ENCODE measurements at regions not wholly inside any gene's neighbourhood (a gene's known extent, or its start where the extent isn't known, plus 50 kb on each side); places are given as distances from the start of the nearest gene placed in this dataset.

- 65 to 78% methylated on average over 1 of the region's 1 CpG for WGBS, 2 donors
- H3K9me3 ChIP-seq, result no peaks in the 10 kb centered on the region
- H3K4me3 ChIP-seq, result no peak overlapping the region
- TF ChIP-seq POLR2A (IDR thresholded peaks at IDR 0.05), result no peak
- TF ChIP-seq, protein P1, sequence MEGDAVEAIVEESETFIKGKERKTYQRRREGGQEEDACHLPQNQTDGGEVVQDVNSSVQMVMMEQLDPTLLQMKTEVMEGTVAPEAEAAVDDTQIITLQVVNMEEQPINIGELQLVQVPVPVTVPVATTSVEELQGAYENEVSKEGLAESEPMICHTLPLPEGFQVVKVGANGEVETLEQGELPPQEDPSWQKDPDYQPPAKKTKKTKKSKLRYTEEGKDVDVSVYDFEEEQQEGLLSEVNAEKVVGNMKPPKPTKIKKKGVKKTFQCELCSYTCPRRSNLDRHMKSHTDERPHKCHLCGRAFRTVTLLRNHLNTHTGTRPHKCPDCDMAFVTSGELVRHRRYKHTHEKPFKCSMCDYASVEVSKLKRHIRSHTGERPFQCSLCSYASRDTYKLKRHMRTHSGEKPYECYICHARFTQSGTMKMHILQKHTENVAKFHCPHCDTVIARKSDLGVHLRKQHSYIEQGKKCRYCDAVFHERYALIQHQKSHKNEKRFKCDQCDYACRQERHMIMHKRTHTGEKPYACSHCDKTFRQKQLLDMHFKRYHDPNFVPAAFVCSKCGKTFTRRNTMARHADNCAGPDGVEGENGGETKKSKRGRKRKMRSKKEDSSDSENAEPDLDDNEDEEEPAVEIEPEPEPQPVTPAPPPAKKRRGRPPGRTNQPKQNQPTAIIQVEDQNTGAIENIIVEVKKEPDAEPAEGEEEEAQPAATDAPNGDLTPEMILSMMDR (IDR thresholded peaks at IDR 0.05), result no peak
- no peaks in the 10 kb centered on the region for H3K4me1 ChIP-seq
- no peaks in the 10 kb centered on the region for H3K27me3 ChIP-seq
- intact Hi-C loops (cut with DNase I), result no loop called here
- no peak overlapping the region for H3K27ac ChIP-seq
- no peaks in the 10 kb centered on the region for H3K36me3 ChIP-seq
- no peak for DNase-seq
These were observed 261.9 kb upstream of the ADGRL3 start for GRCh38 chr4:60938181-60938580.

DNA sequence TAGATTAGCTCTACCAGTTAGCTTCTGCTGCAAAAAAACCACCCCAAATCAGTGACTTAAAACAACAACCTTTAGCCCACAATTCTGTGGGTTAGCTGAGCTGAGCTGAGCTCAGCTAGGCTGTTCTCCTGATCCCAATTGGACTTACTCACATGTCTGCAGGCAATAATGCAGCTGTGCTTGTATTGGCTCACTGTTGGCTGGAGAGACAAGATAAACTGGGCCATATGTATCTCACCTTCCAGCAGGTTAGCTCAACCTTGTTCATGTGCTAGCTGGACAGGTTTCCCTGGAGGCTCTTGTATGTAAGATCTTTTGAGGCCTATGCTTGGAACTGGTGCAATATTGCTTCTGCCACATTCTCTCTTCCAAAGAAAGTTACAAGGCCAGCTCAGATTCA lies 261.5 kb upstream of the ADGRL3 start:
- H3K36me3 ChIP-seq, result no peaks in the 10 kb centered on the region
- no peak for DNase-seq
- H3K4me3 ChIP-seq, result no peak overlapping the region
- H3K4me1 ChIP-seq, result no peaks in the 10 kb centered on the region
- TF ChIP-seq POLR2A (IDR thresholded peaks at IDR 0.05), result no peak
- TF ChIP-seq, protein P1 (IDR thresholded peaks at IDR 0.05), result no peak
- intact Hi-C loops (cut with DNase I), result no loop called here
- H3K27me3 ChIP-seq, result no peaks in the 10 kb centered on the region
- no peaks in the 10 kb centered on the region for H3K9me3 ChIP-seq
- H3K27ac ChIP-seq, result no peak overlapping the region

GRCh38 chr4:60944060-60944459 lies 256.1 kb upstream of the ADGRL3 start:
- intact Hi-C loops (cut with DNase I), result no loop called here
- DNase-seq, result no peak
- peaks cover 0 to 3% (median 0%) of the 10 kb centered on the region in 3 donors for H3K9me3 ChIP-seq
- no peak overlapping the region for H3K4me3 ChIP-seq
- WGBS, 2 donors, result 57 to 59% methylated on average over 1 of the region's 1 CpG
- no peaks in the 10 kb centered on the region for H3K27me3 ChIP-seq
- H3K27ac ChIP-seq, result no peak overlapping the region
- H3K4me1 ChIP-seq, result no peaks in the 10 kb centered on the region
- no peaks in the 10 kb centered on the region for H3K36me3 ChIP-seq
- no peak for TF ChIP-seq POLR2A (IDR thresholded peaks at IDR 0.05)
- TF ChIP-seq, protein P1 (IDR thresholded peaks at IDR 0.05), result no peak

GRCh38 chr4:60945641-60946040 lies 254.5 kb upstream of the ADGRL3 start:
- Histone ChIP-seq H3K9me3 (peaks cover 0 to 3% (median 0%) of the 10 kb centered on the region in 3 donors), H3K27ac (no peak overlapping the region), H3K4me3 (no peak overlapping the region), H3K4me1 (no peaks in the 10 kb centered on the region), H3K27me3 (no peaks in the 10 kb centered on the region), H3K36me3 (no peaks in the 10 kb centered on the region)
- TF ChIP-seq, protein P1 (IDR thresholded peaks at IDR 0.05), result no peak
- TF ChIP-seq POLR2A (IDR thresholded peaks at IDR 0.05), result no peak
- intact Hi-C loops (cut with DNase I), result no loop called here
- 79 to 89% methylated on average over 4 of the region's 4 CpGs for WGBS, 2 donors
- DNase-seq, result no peak

- no peak for DNase-seq
- no peak for TF ChIP-seq POLR2A (IDR thresholded peaks at IDR 0.05)
- TF ChIP-seq, protein P1 (IDR thresholded peaks at IDR 0.05), result no peak
- H3K27ac ChIP-seq, result no peak overlapping the region
- H3K4me1 ChIP-seq, result no peaks in the 10 kb centered on the region
- intact Hi-C loops (cut with DNase I), result no loop called here
- H3K9me3 ChIP-seq, result peaks cover 0 to 3% (median 0%) of the 10 kb centered on the region in 3 donors
- no peaks in the 10 kb centered on the region for H3K27me3 ChIP-seq
- no peak overlapping the region for H3K4me3 ChIP-seq
- H3K36me3 ChIP-seq, result no peaks in the 10 kb centered on the region
- WGBS, 2 donors, result 47 to 58% methylated on average over 1 of the region's 1 CpG
These were observed 252.1 kb upstream of the ADGRL3 start for GRCh38 chr4:60948008-60948407.
